ENCODE measurements at regions not wholly inside any gene's neighbourhood (a gene's known extent, or its start where the extent isn't known, plus 50 kb on each side); places are given as distances from the start of the nearest gene placed in this dataset.
A peak's percentile ranks its signal among the peaks of the same experiment; 100 is the strongest.
"Not testable (repeated sequence)": the region's sequence is repeated elsewhere in the genome, so short reads cannot be mapped to it uniquely, and the experiment has no call there.

- peak; percentile 1 for DNase-seq (ENCODE audit: low spot score)
Measured at GRCh38 chr21:24514081-24514733, 1093.1 kb downstream of the MRPL39 start.

- DNase-seq (ENCODE audit: low spot score): no peak
Measured at GRCh38 chr21:24509131-24509530, 1098.2 kb downstream of the MRPL39 start.

GRCh38 chr21:24486973-24487372 lies 1120.3 kb downstream of the MRPL39 start:
- DNase-seq (ENCODE audit: low spot score): no peak

GRCh38 chr21:24483361-24483760 lies 1123.9 kb downstream of the MRPL39 start:
- DNase-seq (ENCODE audit: low spot score): not testable (repeated sequence)

- DNase-seq (ENCODE audit: low spot score): no peak
Measured at GRCh38 chr21:24470852-24471251, 1136.4 kb downstream of the MRPL39 start.

- DNase-seq (ENCODE audit: low spot score): no peak
Measured at GRCh38 chr21:24456358-24456757, 1150.9 kb downstream of the MRPL39 start.

GRCh38 chr21:24450119-24450518 lies 1157.2 kb downstream of the MRPL39 start:
- DNase-seq (ENCODE audit: low spot score): no peak

GRCh38 chr21:24445517-24445916 lies 1161.8 kb downstream of the MRPL39 start:
- no peak for DNase-seq (ENCODE audit: low spot score)

GRCh38 chr21:24444736-24445135 lies 1162.5 kb downstream of the MRPL39 start:
- no peak for DNase-seq (ENCODE audit: low spot score)

- no peak for DNase-seq (ENCODE audit: low spot score)
Measured at GRCh38 chr21:24436236-24436635, 1171.0 kb downstream of the MRPL39 start.

- DNase-seq (ENCODE audit: low spot score): no peak
Measured at GRCh38 chr21:24428591-24429199, 1178.6 kb downstream of the MRPL39 start.

- DNase-seq (ENCODE audit: low spot score): no peak
Measured at GRCh38 chr21:24424776-24425175, 1182.5 kb downstream of the MRPL39 start.

GRCh38 chr21:24423546-24423945 lies 1183.7 kb downstream of the MRPL39 start:
- DNase-seq (ENCODE audit: low spot score): no peak

- DNase-seq (ENCODE audit: low spot score): no peak
Measured at GRCh38 chr21:24420689-24421088, 1186.6 kb downstream of the MRPL39 start.

- not testable (repeated sequence) for DNase-seq (ENCODE audit: low spot score)
Measured at GRCh38 chr21:24419641-24420040, 1187.6 kb downstream of the MRPL39 start.

- no peak for DNase-seq (ENCODE audit: low spot score)
Measured at GRCh38 chr21:24418671-24419070, 1188.6 kb downstream of the MRPL39 start.

- DNase-seq (ENCODE audit: low spot score): no peak
Measured at GRCh38 chr21:24411429-24411828, 1195.9 kb downstream of the MRPL39 start.

- DNase-seq (ENCODE audit: low spot score): no peak
Measured at GRCh38 chr21:24403221-24403620, 1204.1 kb downstream of the MRPL39 start.

GRCh38 chr21:24395320-24395923 lies 1211.9 kb downstream of the MRPL39 start:
- DNase-seq (ENCODE audit: low spot score): no peak

GRCh38 chr21:24375201-24375600 lies 1232.1 kb downstream of the MRPL39 start:
- no peak for DNase-seq (ENCODE audit: low spot score)

GRCh38 chr21:24372506-24372905 lies 1234.8 kb downstream of the MRPL39 start:
- DNase-seq (ENCODE audit: low spot score): no peak

- no peak for DNase-seq (ENCODE audit: low spot score)
Measured at GRCh38 chr21:24369746-24370145, 1237.5 kb downstream of the MRPL39 start.

GRCh38 chr21:24369278-24369677 lies 1238.0 kb downstream of the MRPL39 start:
- DNase-seq (ENCODE audit: low spot score): no peak

GRCh38 chr21:24367936-24368335 lies 1239.3 kb downstream of the MRPL39 start:
- no peak for DNase-seq (ENCODE audit: low spot score)

Data from HuH-7 (cell line).